HG03060 (cell line): ENCODE measurements at regions not wholly inside any gene's neighbourhood (a gene's known extent, or its start where the extent isn't known, plus 50 kb on each side); places are given as distances from the start of the nearest gene placed in this dataset.

Source experiments
- ATAC-seq: cut with Tn5 transposase; IDR thresholded peaks from one replicate; pipeline ENCODE4 v1.9.1; 2021; ENCODE audit warnings: low read depth, moderate number of reproducible peaks; ENCODE audit not compliant: unreplicated experiment

DNA sequence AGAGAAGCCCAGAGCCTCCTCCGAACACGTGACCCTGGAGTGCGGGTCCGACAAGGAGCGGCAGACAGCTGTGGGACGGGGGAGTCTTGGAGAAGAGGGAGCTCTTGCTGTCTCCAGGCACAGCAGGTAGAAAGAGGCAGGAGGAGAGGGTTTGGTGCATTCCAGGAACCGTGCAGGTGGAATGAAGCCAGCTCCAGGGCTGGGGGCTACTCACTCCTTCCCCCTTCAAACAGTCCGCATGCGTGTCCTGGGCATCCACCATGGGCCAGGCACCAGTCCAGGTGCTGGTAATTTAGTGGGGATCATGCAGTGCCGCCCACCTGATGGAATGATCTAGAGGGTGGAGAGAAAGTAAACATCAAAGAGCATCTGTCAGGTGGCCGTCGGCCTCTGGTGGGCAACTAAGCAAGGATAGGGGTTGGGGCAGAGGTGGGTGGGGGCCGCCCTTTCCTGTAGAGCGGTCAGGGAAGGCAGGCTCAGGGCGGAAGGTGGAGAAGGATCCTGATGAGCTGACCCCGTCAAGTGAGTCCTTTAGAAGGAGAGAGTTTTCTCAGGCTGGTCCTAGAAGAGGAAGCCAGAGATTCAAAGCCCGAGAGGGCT is 850.0 kb downstream of the TBC1D22A start:
- no peak for ATAC-seq

DNA sequence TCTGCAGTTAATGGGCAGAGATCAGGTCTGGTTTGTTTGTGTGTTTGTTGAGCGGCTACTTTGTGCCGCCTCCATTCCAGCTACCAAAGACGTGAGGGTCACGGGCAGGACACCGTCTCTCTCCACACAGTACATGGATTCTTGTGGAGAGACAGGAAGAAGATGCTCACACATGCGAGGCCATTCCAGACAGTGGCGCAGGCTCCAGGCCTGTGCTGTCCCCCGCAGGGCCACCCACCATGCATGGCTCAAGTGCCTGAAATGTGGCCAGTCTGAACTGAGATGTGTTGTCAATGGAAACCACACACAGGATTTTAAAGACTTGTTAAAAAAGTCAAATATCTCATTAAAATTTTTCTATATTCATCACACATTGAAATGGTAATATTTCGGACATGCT is 848.3 kb downstream of the TBC1D22A start:
- no peak for ATAC-seq

GRCh38 chr22:47610281-47610680 is 847.8 kb downstream of the TBC1D22A start:
- no peak for ATAC-seq

DNA sequence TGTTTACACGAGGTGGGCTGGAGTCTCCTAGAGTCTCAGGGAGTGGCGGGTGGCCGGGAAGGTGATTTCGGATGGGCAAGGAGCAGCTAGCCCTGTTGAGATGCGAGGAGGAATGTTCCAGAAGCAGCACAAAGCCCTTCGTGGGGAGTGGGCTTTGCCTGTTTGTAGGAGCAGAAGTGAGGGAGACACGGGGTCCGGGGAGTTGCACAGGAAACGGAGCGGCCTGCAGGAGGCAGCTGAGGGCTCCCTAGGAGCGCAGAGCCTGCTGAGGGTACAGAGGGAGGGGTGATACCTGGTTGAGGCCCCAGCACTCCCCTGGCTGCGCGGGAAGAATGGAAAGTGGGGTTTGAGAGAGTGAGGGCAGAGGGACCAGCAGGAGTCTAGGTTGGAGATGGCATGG is 847.2 kb downstream of the TBC1D22A start:
- ATAC-seq = no peak

GRCh38 chr22:47608421-47608820 is 846.0 kb downstream of the TBC1D22A start:
- ATAC-seq = no peak

GRCh38 chr22:47607486-47607885 is 845.0 kb downstream of the TBC1D22A start:
- ATAC-seq = no peak

GRCh38 chr22:47606426-47606825 is 844.0 kb downstream of the TBC1D22A start:
- ATAC-seq = no peak

- ATAC-seq = no peak
These were observed 843.4 kb downstream of the TBC1D22A start for GRCh38 chr22:47605886-47606285.

GRCh38 chr22:47605441-47605840 is 843.0 kb downstream of the TBC1D22A start:
- no peak for ATAC-seq

- ATAC-seq = no peak
These were observed 842.1 kb downstream of the TBC1D22A start for GRCh38 chr22:47604563-47604962.

DNA sequence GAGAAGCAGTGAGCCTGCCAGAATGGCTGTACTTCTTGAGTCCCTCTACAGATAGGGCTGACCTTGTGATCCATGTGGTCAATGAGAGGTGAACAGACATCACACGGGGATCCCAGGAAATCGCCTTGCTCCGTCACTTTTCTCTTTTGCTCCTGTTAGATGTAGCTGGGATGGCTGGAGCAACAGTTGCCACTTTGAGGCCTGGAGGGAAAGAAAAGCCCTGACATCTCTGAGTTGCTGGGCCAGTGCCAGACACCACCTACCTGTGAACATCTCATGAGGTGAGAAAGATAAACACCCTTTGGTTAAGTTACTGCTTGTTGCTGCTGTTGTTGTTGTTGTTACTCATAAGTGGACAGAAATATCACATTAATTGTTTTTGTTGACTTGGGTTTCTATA is 840.3 kb downstream of the TBC1D22A start:
- ATAC-seq = no peak

DNA sequence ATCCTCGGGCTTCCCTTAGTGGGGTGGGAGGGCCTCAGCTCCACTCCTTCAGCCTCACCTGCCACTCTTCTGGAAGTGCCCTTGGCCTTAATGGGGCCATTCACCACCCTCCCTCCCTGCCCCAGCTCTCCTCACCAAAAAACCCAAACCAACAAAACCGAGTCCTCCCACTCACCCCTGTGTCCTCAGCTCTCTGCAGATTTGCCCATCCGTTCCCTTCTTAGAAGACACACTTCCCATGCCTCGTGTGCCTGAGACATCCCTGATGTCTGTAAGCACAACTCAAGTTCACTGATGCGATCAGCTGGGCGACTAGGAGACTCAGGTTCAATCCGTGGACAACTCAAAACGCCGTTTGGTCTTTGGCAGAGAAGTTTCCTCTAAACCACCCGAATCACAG is 839.2 kb downstream of the TBC1D22A start:
- no peak for ATAC-seq

GRCh38 chr22:47600791-47601625 is 838.6 kb downstream of the TBC1D22A start:
- ATAC-seq = no peak

DNA sequence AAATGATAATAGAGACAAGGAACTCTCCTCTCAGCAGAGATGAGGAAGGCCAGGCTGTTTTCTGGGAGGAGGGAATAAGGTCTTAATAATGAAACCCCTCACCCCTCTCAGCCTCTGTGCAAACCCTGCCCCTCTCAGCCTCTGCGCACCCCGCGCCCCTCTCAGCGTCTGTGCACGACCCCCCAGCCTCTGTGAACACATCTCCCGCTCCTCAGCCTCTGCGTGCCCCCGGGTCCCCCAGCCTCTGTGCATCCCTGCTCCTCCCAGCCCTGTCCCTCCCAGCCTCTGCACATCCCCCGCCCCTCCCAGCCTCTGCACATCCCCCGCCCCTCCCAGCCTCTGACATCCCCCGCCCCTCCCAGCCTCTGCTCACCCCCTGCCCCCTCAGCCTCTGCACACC is 837.8 kb downstream of the TBC1D22A start:
- ATAC-seq = no peak

GRCh38 chr22:47599753-47600152 is 837.3 kb downstream of the TBC1D22A start:
- ATAC-seq = no peak

DNA sequence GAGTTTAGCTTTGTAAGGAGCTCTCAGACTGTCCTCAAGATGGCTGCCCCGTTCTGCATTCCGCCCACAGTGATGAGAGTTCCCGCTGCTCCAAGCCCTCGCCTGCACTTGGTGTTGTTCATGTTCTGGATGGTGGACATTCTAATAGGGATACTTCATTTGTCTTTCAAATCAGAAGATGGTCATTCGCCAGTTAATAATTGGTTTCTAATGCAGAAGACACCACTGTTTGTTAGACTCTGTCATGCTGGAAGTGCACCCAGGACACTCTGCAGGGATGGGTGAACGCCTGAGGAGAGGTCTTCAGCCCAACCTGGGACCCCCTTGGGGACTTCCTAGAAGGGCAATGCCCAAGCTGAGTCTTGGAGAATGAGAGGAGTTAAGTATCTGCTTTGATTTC is 836.4 kb downstream of the TBC1D22A start:
- ATAC-seq = no peak

DNA sequence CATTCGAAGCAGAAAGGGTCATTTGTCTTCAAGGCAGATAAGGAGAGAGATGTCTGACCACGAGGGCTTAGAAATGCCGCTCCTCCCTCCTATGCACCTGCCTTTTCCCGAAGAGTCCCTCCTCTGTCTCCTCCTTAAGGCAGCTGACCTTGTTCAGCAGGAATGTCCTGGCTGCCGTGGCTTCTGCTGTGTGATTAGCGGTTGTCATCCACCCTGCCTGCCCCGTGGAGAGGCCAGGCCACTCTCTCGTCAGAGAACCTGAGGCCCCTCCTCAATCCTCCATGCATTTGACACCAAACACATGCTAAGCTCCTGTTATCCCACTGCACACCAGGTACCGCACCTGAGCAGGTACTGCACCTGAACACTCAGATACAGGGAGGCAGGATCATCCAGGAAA is 834.6 kb downstream of the TBC1D22A start:
- ATAC-seq = no peak

DNA sequence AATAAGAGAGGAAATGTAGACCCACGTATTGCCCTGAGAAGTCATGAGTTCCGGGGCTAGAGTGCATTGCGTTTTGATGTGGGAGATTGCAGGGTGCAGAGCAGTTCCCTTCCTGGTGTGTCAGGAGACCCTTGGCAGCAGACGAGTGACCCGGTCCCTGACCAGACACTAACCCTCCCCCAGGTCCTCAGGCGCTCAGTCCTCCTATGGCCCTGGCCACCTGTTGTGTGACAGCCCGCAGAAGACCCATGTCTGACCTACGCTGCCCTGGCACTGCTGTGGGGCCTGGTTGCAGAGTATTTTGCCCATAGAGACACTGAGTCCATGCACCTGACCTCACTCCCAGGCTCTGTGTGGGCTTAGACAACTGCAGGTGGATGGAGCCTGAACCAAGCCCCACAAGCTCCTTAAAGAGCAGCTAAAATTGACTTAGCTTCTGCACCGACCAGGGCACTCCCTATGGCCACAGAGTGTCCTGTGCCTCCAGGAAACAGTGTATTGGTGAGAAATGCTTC is 833.8 kb downstream of the TBC1D22A start:
- ATAC-seq = no peak

DNA sequence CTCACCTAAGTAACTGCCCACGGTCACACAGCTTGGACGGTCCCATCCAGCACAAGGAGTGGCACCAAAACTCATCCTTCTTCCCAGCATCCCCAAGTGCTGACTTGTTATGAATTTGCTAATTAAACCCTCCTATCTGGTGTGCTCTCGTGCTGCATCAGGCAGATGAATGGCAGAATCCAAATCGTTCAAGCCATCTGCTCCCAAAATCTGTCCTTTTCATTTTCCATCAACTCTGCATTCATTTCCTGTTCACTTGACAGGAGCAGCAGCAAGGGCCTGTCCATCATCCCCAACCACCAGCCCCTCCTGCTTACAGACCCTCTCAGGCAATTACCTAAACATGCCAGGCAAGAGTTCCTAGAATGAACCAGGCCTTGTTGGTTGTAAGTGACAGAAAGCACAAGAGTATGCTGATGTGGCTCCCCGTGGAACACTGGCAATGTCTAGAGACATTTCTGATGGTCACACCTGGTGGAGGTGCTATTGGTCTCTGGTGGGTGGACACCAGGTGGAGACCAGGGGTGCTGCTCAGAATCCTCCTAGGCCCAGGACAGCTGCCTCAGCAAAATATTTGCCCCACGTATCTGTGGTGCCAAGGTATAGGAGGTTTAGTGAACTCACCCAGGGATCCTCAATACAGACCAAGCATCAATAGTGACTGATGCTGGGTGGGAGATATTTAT is 832.5 kb downstream of the TBC1D22A start:
- no peak for ATAC-seq

GRCh38 chr22:47593911-47594311 is 831.5 kb downstream of the TBC1D22A start:
- ATAC-seq = no peak

DNA sequence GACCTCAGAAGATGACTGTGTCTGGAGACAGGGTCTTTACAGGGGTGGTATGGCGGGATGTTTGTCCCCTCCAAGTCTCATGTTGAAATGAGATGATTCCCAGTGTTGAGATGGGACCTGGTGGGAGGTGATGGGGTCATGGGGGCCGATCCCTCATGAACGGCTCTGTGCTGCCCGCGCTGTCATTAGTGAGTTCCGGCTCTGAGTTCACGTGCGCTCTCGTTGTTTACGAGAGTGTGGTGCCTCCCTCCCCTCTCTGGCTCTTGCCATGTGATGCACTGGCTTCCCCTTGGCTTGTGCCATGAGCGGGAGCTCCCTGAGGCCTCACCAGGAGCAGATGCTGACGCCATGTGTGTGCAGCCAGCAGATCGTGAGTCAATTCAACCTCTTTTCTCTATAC is 830.8 kb downstream of the TBC1D22A start:
- no peak for ATAC-seq
